ENCODE measurements at regions not wholly inside any gene's neighbourhood (a gene's known extent, or its start where the extent isn't known, plus 50 kb on each side); places are given as distances from the start of the nearest gene placed in this dataset.

- Mint-ChIP-seq H3K27me3 (ENCODE audit: unreplicated experiment) (peaks cover 2% of the 10 kb centered on the region), H3K36me3 (ENCODE audit: unreplicated experiment) (no peaks in the 10 kb centered on the region), H3K27ac (ENCODE audit: unreplicated experiment) (peak overlapping the region; percentile 79), H3K4me3 (ENCODE audit: unreplicated experiment) (no peak overlapping the region), H3K4me1 (ENCODE audit: low read depth, unreplicated experiment) (peaks cover 23% of the 10 kb centered on the region), H3K9me3 (ENCODE audit: unreplicated experiment) (no peaks in the 10 kb centered on the region)
- DNase-seq, result no peak
- no peak for TF ChIP-seq CTCF (IDR thresholded peaks at IDR 0.05; ENCODE audit: partially characterized antibody, unreplicated experiment)
Measured at GRCh38 chr10:78905957-78906308, 162.8 kb upstream of the ZMIZ1 start.

GRCh38 chr10:78906734-78907390 is 161.9 kb upstream of the ZMIZ1 start:
- H3K4me3 Mint-ChIP-seq (ENCODE audit: unreplicated experiment), result no peak overlapping the region

GRCh38 chr10:78907551-78908211 is 161.1 kb upstream of the ZMIZ1 start:
- H3K36me3 Mint-ChIP-seq (ENCODE audit: unreplicated experiment), result no peaks in the 10 kb centered on the region
- H3K27me3 Mint-ChIP-seq (ENCODE audit: unreplicated experiment), result peaks cover 2% of the 10 kb centered on the region
- TF ChIP-seq CTCF (IDR thresholded peaks at IDR 0.05; ENCODE audit: partially characterized antibody, unreplicated experiment), result no peak
- H3K9me3 Mint-ChIP-seq (ENCODE audit: unreplicated experiment), result peaks cover 4% of the 10 kb centered on the region
- H3K27ac Mint-ChIP-seq (ENCODE audit: unreplicated experiment), result no peak overlapping the region
- no peak overlapping the region for H3K4me3 Mint-ChIP-seq (ENCODE audit: unreplicated experiment)
- no peak for DNase-seq
- peaks cover 23% of the 10 kb centered on the region for H3K4me1 Mint-ChIP-seq (ENCODE audit: low read depth, unreplicated experiment)

More at GRCh38 chr10:78906734-78907390, 161.9 kb upstream of the ZMIZ1 start:
- Mint-ChIP-seq H3K4me1 (ENCODE audit: low read depth, unreplicated experiment) (peaks cover 23% of the 10 kb centered on the region), H3K9me3 (ENCODE audit: unreplicated experiment) (no peaks in the 10 kb centered on the region), H3K27ac (ENCODE audit: unreplicated experiment) (no peak overlapping the region), H3K27me3 (ENCODE audit: unreplicated experiment) (peaks cover 2% of the 10 kb centered on the region), H3K36me3 (ENCODE audit: unreplicated experiment) (no peaks in the 10 kb centered on the region)
- no peak for TF ChIP-seq CTCF (IDR thresholded peaks at IDR 0.05; ENCODE audit: partially characterized antibody, unreplicated experiment)
- DNase-seq, result no peak

- Mint-ChIP-seq H3K36me3 (ENCODE audit: unreplicated experiment) (no peaks in the 10 kb centered on the region), H3K27me3 (ENCODE audit: unreplicated experiment) (peaks cover 4% of the 10 kb centered on the region), H3K27ac (ENCODE audit: unreplicated experiment) (no peak overlapping the region), H3K4me1 (ENCODE audit: low read depth, unreplicated experiment) (peaks cover 24% of the 10 kb centered on the region), H3K9me3 (ENCODE audit: unreplicated experiment) (peaks cover 5% of the 10 kb centered on the region), H3K4me3 (ENCODE audit: unreplicated experiment) (no peak overlapping the region)
- no peak for DNase-seq
- no peak for TF ChIP-seq CTCF (IDR thresholded peaks at IDR 0.05; ENCODE audit: partially characterized antibody, unreplicated experiment)
Measured at GRCh38 chr10:78909221-78909620, 159.5 kb upstream of the ZMIZ1 start.

GRCh38 chr10:78910021-78910420 is 158.7 kb upstream of the ZMIZ1 start:
- Mint-ChIP-seq H3K27me3 (ENCODE audit: unreplicated experiment) (peaks cover 4% of the 10 kb centered on the region), H3K4me1 (ENCODE audit: low read depth, unreplicated experiment) (peaks cover 23% of the 10 kb centered on the region), H3K36me3 (ENCODE audit: unreplicated experiment) (no peaks in the 10 kb centered on the region), H3K9me3 (ENCODE audit: unreplicated experiment) (peaks cover 6% of the 10 kb centered on the region), H3K27ac (ENCODE audit: unreplicated experiment) (no peak overlapping the region), H3K4me3 (ENCODE audit: unreplicated experiment) (no peak overlapping the region)
- DNase-seq, result no peak
- no peak for TF ChIP-seq CTCF (IDR thresholded peaks at IDR 0.05; ENCODE audit: partially characterized antibody, unreplicated experiment)
